ENCODE measurements at regions not wholly inside any gene's neighbourhood (a gene's known extent, or its start where the extent isn't known, plus 50 kb on each side); places are given as distances from the start of the nearest gene placed in this dataset.

DNA sequence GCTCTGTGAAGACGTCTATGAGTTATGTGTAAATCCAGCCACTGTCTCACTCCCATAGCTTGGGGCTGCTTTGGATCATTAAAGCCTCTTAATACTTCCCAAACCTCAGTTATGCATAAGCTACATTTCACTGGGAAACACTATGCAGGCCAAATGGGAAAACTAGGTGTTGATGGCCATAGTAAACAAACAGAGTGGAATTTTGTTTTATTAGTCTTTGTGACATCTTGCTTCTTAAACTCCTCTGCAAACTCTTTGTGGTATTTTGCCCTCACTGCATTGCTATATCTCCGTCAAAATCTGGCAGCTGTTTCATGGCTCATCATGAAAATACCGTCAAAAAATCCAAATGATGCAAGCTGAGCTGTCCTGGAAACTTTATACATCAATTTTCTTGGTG is 167.2 kb upstream of the HMHB1 start:
- ATAC-seq = no peak
- Histone ChIP-seq H4K20me1 (replicated peaks; ENCODE audit: control insufficient read depth, insufficient read depth, low read length) (no peaks in the 10 kb centered on the region), H2AFZ (ENCODE audit: low read depth, low read length) (no peak overlapping the region), H3K4me1 (replicated peaks in 1 of 2; ENCODE audit: control insufficient read depth in 2 of 2, insufficient read depth in 2 of 2, low read length in 2 of 2) (no peaks in the 10 kb centered on the region), H3K9ac (ENCODE audit: insufficient read depth in 1 of 2, low read depth in 2 of 2, low read length in 2 of 2) (no peak overlapping the region), H3K79me2 (ENCODE audit: control insufficient read depth, insufficient read depth, low read length) (no peaks in the 10 kb centered on the region), H3K9me3 (replicated peaks; ENCODE audit: control insufficient read depth, insufficient read depth, low read depth, low read length) (no peaks in the 10 kb centered on the region), H3K36me3 (ENCODE audit: control insufficient read depth, insufficient read depth, low read length) (no peaks in the 10 kb centered on the region), H3K27ac (ENCODE audit: extremely low read depth, low read depth, low read length) (no peak overlapping the region), H3K27me3 (ENCODE audit: control insufficient read depth in 2 of 2, insufficient read depth in 2 of 2, low read length in 2 of 2) (no peaks in the 10 kb centered on the region), H3K9me1 (ENCODE audit: control insufficient read depth, insufficient read depth, low read length) (no peaks in the 10 kb centered on the region), H3K4me2 (ENCODE audit: insufficient read depth, low read length) (no peak overlapping the region), H3K4me3 (no peak overlapping the region)
- in situ Hi-C loops (cut with MboI) (no loop called here), intact Hi-C loops (cut with micrococcal nuclease) (no loop called here)
- ChIA-PET POLR2A (no interaction called here), CTCF (ENCODE audit: low intra/inter-chr PET ratio) (no interaction called here)
- WGBS (ENCODE audit: insufficient coverage, low coverage, missing lambda C conversion rate) = 0% methylated on average over 3 of the region's 3 CpGs
- no TSS peak for BruUV-seq (replicated peaks)
- no peak for DNase-seq (ENCODE audit: extremely low read depth in 1 of 4, low spot score in 3 of 4)
- no peak for FAIRE-seq
- TF ChIP-seq TEAD4 (IDR thresholded peaks at IDR 0.05; ENCODE audit: low read length) (no peak), TEAD4 (CRISPR knock-in tag; IDR thresholded peaks at IDR 0.05; ENCODE audit: borderline replicate concordance) (no peak), BCL6 (CRISPR knock-in tag; IDR thresholded peaks at IDR 0.05) (no peak), SMARCA4 (IDR thresholded peaks at IDR 0.05) (no peak), NFRKB (IDR thresholded peaks at IDR 0.05; ENCODE audit: low read depth) (no peak), ZNF445 (CRISPR knock-in tag; IDR thresholded peaks at IDR 0.05; ENCODE audit: low read depth) (no peak), PHB2 (IDR thresholded peaks at IDR 0.05; ENCODE audit: low read depth) (no peak), SIRT6 (IDR thresholded peaks at IDR 0.05; ENCODE audit: low read depth, low read length) (no peak), ZNF77 (CRISPR knock-in tag; IDR thresholded peaks at IDR 0.05) (no peak), CHD1 (IDR thresholded peaks at IDR 0.05; ENCODE audit: low read length) (no peak)

DNA sequence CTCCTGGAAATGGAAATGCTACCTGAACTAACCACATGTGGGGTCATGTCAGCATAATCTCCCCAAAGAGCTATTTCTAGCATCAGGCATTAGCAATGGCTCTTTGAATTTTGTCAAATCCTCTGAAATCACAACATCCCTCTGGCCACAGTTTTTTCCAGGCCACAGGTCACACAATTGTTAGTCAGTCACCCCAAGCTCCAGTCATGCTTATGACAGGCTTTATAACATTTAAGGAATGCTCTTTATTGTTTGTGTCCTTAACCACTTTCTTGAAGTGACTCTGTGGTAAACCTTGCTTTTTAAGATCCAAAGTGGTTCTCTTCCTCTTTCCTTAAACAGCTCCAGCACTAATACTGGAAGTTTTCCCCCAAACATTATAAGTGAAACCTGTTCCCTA is 169.2 kb upstream of the HMHB1 start:
- Histone ChIP-seq H3K9me1 (ENCODE audit: control insufficient read depth, insufficient read depth, low read length) (no peaks in the 10 kb centered on the region), H2AFZ (ENCODE audit: low read depth, low read length) (no peak overlapping the region), H3K9ac (ENCODE audit: insufficient read depth in 1 of 2, low read depth in 2 of 2, low read length in 2 of 2) (no peak overlapping the region), H3K4me1 (replicated peaks in 1 of 2; ENCODE audit: control insufficient read depth in 2 of 2, insufficient read depth in 2 of 2, low read length in 2 of 2) (no peaks in the 10 kb centered on the region), H3K4me3 (no peak overlapping the region), H4K20me1 (replicated peaks; ENCODE audit: control insufficient read depth, insufficient read depth, low read length) (no peaks in the 10 kb centered on the region), H3K27ac (ENCODE audit: extremely low read depth, low read depth, low read length) (no peak overlapping the region), H3K9me3 (replicated peaks; ENCODE audit: control insufficient read depth, insufficient read depth, low read depth, low read length) (no peaks in the 10 kb centered on the region), H3K27me3 (ENCODE audit: control insufficient read depth in 2 of 2, insufficient read depth in 2 of 2, low read length in 2 of 2) (no peaks in the 10 kb centered on the region), H3K36me3 (ENCODE audit: control insufficient read depth, insufficient read depth, low read length) (no peaks in the 10 kb centered on the region), H3K4me2 (ENCODE audit: insufficient read depth, low read length) (no peak overlapping the region), H3K79me2 (ENCODE audit: control insufficient read depth, insufficient read depth, low read length) (no peaks in the 10 kb centered on the region)
- ATAC-seq (no peak), DNase-seq (ENCODE audit: extremely low read depth in 1 of 4, low spot score in 3 of 4) (no peak), FAIRE-seq (no peak)
- intact Hi-C loops (cut with micrococcal nuclease) (no loop called here), in situ Hi-C loops (cut with MboI) (no loop called here)
- no TSS peak for BruUV-seq (replicated peaks)
- ChIA-PET POLR2A (no interaction called here), CTCF (ENCODE audit: low intra/inter-chr PET ratio) (no interaction called here)
- TF ChIP-seq SMC3 (conservative IDR thresholded peaks at IDR 0.05; ENCODE audit: insufficient read depth, low read depth, low read length) (no peak), PCBP2 (IDR thresholded peaks at IDR 0.05; ENCODE audit: low read depth, low read length, poor library complexity, severe bottlenecking) (no peak), ZNF445 (CRISPR knock-in tag; IDR thresholded peaks at IDR 0.05; ENCODE audit: low read depth) (no peak), ELF2 (CRISPR knock-in tag; IDR thresholded peaks at IDR 0.05) (no peak), RCOR1 (IDR thresholded peaks at IDR 0.05; ENCODE audit: borderline replicate concordance in 1 of 2, low read depth in 2 of 2, low read length in 2 of 2) (no peak), ZNF274 (IDR thresholded peaks at IDR 0.05; ENCODE audit: borderline replicate concordance, low read depth, low read length) (no peak), SREBF2 (CRISPR knock-in tag; IDR thresholded peaks at IDR 0.05) (no peak), PHB (CRISPR knock-in tag; IDR thresholded peaks at IDR 0.05) (no peak)
- TF ChIP-seq, protein P1, sequence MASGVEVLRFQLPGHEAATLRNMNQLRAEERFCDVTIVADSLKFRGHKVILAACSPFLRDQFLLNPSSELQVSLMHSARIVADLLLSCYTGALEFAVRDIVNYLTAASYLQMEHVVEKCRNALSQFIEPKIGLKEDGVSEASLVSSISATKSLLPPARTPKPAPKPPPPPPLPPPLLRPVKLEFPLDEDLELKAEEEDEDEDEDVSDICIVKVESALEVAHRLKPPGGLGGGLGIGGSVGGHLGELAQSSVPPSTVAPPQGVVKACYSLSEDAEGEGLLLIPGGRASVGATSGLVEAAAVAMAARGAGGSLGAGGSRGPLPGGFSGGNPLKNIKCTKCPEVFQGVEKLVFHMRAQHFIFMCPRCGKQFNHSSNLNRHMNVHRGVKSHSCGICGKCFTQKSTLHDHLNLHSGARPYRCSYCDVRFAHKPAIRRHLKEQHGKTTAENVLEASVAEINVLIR (CRISPR knock-in tag; IDR thresholded peaks at IDR 0.05) = no peak
- TF ChIP-seq, protein P2, sequence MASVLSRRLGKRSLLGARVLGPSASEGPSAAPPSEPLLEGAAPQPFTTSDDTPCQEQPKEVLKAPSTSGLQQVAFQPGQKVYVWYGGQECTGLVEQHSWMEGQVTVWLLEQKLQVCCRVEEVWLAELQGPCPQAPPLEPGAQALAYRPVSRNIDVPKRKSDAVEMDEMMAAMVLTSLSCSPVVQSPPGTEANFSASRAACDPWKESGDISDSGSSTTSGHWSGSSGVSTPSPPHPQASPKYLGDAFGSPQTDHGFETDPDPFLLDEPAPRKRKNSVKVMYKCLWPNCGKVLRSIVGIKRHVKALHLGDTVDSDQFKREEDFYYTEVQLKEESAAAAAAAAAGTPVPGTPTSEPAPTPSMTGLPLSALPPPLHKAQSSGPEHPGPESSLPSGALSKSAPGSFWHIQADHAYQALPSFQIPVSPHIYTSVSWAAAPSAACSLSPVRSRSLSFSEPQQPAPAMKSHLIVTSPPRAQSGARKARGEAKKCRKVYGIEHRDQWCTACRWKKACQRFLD (CRISPR knock-in tag; IDR thresholded peaks at IDR 0.05) = no peak

Data from K562 (cell line).